GM21576 (cell line): ENCODE measurements at regions not wholly inside any gene's neighbourhood (a gene's known extent, or its start where the extent isn't known, plus 50 kb on each side); places are given as distances from the start of the nearest gene placed in this dataset.
"Not testable (repeated sequence)": the region's sequence is repeated elsewhere in the genome, so short reads cannot be mapped to it uniquely, and the experiment has no call there.

Experiments
- ATAC-seq: cut with Tn5 transposase; IDR thresholded peaks from one replicate; pipeline ENCODE4 v1.9.1; 2021; ENCODE audit warnings: mild to moderate bottlenecking, moderate library complexity; ENCODE audit not compliant: unreplicated experiment

GRCh38 chr12:92062539-92063493 lies 82.8 kb downstream of the BTG1 start:
- no peak for ATAC-seq

- no peak for ATAC-seq
These were observed 84.6 kb downstream of the BTG1 start for GRCh38 chr12:92061061-92061460.

GRCh38 chr12:92059960-92060359 lies 85.7 kb downstream of the BTG1 start:
- no peak for ATAC-seq

- ATAC-seq, result peak; percentile 69
These were observed 87.0 kb downstream of the BTG1 start for GRCh38 chr12:92058664-92059063.

- not testable (repeated sequence) for ATAC-seq
These were observed 88.9 kb downstream of the BTG1 start for GRCh38 chr12:92056756-92057155.

GRCh38 chr12:92056290-92056689 lies 89.4 kb downstream of the BTG1 start:
- no peak for ATAC-seq

- no peak for ATAC-seq
These were observed 89.8 kb downstream of the BTG1 start for GRCh38 chr12:92055877-92056276.

GRCh38 chr12:92051441-92051840 lies 94.2 kb downstream of the BTG1 start:
- ATAC-seq, result no peak

GRCh38 chr12:92049403-92049802 lies 96.2 kb downstream of the BTG1 start:
- peak; percentile 83 for ATAC-seq

- ATAC-seq, result no peak
These were observed 98.2 kb downstream of the BTG1 start for GRCh38 chr12:92047393-92047826.

GRCh38 chr12:92046557-92047392 lies 98.9 kb downstream of the BTG1 start:
- no peak for ATAC-seq

GRCh38 chr12:92045852-92046251 lies 99.8 kb downstream of the BTG1 start:
- no peak for ATAC-seq

- no peak for ATAC-seq
These were observed 101.2 kb downstream of the BTG1 start for GRCh38 chr12:92044435-92044834.

- ATAC-seq, result no peak
These were observed 102.7 kb downstream of the BTG1 start for GRCh38 chr12:92042791-92043531.

GRCh38 chr12:92041742-92042141 lies 103.9 kb downstream of the BTG1 start:
- no peak for ATAC-seq

GRCh38 chr12:92039046-92039445 lies 106.6 kb downstream of the BTG1 start:
- no peak for ATAC-seq

GRCh38 chr12:92038476-92038875 lies 107.2 kb downstream of the BTG1 start:
- no peak for ATAC-seq

- no peak for ATAC-seq
These were observed 108.7 kb downstream of the BTG1 start for GRCh38 chr12:92036771-92037453.

- no peak for ATAC-seq
These were observed 109.5 kb downstream of the BTG1 start for GRCh38 chr12:92036061-92036620.

- no peak for ATAC-seq
These were observed 110.2 kb downstream of the BTG1 start for GRCh38 chr12:92035477-92035876.
